ENCODE measurements at regions not wholly inside any gene's neighbourhood (a gene's known extent, or its start where the extent isn't known, plus 50 kb on each side); places are given as distances from the start of the nearest gene placed in this dataset.

GRCh38 chr3:174618368-174619080 is 240.6 kb upstream of the NAALADL2 start:
- no peaks in the 10 kb centered on the region for H4K20me1 ChIP-seq (ENCODE audit: control insufficient read depth, extremely low read depth, insufficient read depth, low read length)
- no peak overlapping the region for H3K4me2 ChIP-seq (ENCODE audit: extremely low read depth, insufficient read depth, low read length)
- no peaks in the 10 kb centered on the region for H3K36me3 ChIP-seq (ENCODE audit: control insufficient read depth, insufficient read depth, low read length)
- no peak overlapping the region for H3K9ac ChIP-seq (ENCODE audit: insufficient read depth, low read length)
- H2AFZ ChIP-seq (ENCODE audit: low read length) = no peak overlapping the region
- TF ChIP-seq EZH2 (IDR thresholded peaks at IDR 0.05; ENCODE audit: low read length, missing control alignments) = no peak
- no peak for TF ChIP-seq CTCF (conservative IDR thresholded peaks at IDR 0.05 in 1 of 2, IDR thresholded peaks at IDR 0.05 in 1 of 2; ENCODE audit: low read depth in 1 of 2, low read length in 2 of 2)
- H3K79me2 ChIP-seq (ENCODE audit: control insufficient read depth, insufficient read depth, low read length) = no peaks in the 10 kb centered on the region
- no peaks in the 10 kb centered on the region for H3K9me3 ChIP-seq (ENCODE audit: control insufficient read depth, insufficient read depth, low read depth, low read length)
- no peak overlapping the region for H3K27ac ChIP-seq (ENCODE audit: insufficient read depth, low read length)
- no peak for DNase-seq (ENCODE audit: low read depth in 2 of 2)
- H3K4me1 ChIP-seq (ENCODE audit: control insufficient read depth, extremely low read depth, insufficient read depth, low read length) = no peaks in the 10 kb centered on the region
- no peaks in the 10 kb centered on the region for H3K27me3 ChIP-seq (ENCODE audit: control insufficient read depth, insufficient read depth, low read length)
- H3K4me3 ChIP-seq (replicated peaks in 1 of 4; ENCODE audit: control extremely low read depth in 1 of 4, insufficient read depth in 1 of 4, low read depth in 3 of 4, low read length in 4 of 4) = no peak overlapping the region

GRCh38 chr3:174619239-174619638 is 239.9 kb upstream of the NAALADL2 start:
- Histone ChIP-seq H3K36me3 (ENCODE audit: control insufficient read depth, insufficient read depth, low read length) (no peaks in the 10 kb centered on the region), H3K27ac (ENCODE audit: insufficient read depth, low read length) (no peak overlapping the region), H4K20me1 (ENCODE audit: control insufficient read depth, extremely low read depth, insufficient read depth, low read length) (no peaks in the 10 kb centered on the region), H3K4me2 (ENCODE audit: extremely low read depth, insufficient read depth, low read length) (no peak overlapping the region), H3K9me3 (ENCODE audit: control insufficient read depth, insufficient read depth, low read depth, low read length) (no peaks in the 10 kb centered on the region), H3K4me3 (replicated peaks in 1 of 4; ENCODE audit: control extremely low read depth in 1 of 4, insufficient read depth in 1 of 4, low read depth in 3 of 4, low read length in 4 of 4) (no peak overlapping the region), H3K9ac (ENCODE audit: insufficient read depth, low read length) (no peak overlapping the region), H2AFZ (ENCODE audit: low read length) (no peak overlapping the region), H3K27me3 (ENCODE audit: control insufficient read depth, insufficient read depth, low read length) (no peaks in the 10 kb centered on the region), H3K4me1 (ENCODE audit: control insufficient read depth, extremely low read depth, insufficient read depth, low read length) (no peaks in the 10 kb centered on the region), H3K79me2 (ENCODE audit: control insufficient read depth, insufficient read depth, low read length) (no peaks in the 10 kb centered on the region)
- no peak for DNase-seq (ENCODE audit: low read depth in 2 of 2)
- TF ChIP-seq EZH2 (IDR thresholded peaks at IDR 0.05; ENCODE audit: low read length, missing control alignments) (no peak), CTCF (conservative IDR thresholded peaks at IDR 0.05 in 1 of 2, IDR thresholded peaks at IDR 0.05 in 1 of 2; ENCODE audit: low read depth in 1 of 2, low read length in 2 of 2) (no peak)

- no peaks in the 10 kb centered on the region for H3K36me3 ChIP-seq (ENCODE audit: control insufficient read depth, insufficient read depth, low read length)
- no peaks in the 10 kb centered on the region for H3K9me3 ChIP-seq (ENCODE audit: control insufficient read depth, insufficient read depth, low read depth, low read length)
- H3K27ac ChIP-seq (ENCODE audit: insufficient read depth, low read length) = no peak overlapping the region
- H3K4me1 ChIP-seq (ENCODE audit: control insufficient read depth, extremely low read depth, insufficient read depth, low read length) = no peaks in the 10 kb centered on the region
- H3K4me2 ChIP-seq (ENCODE audit: extremely low read depth, insufficient read depth, low read length) = no peak overlapping the region
- no peak overlapping the region for H2AFZ ChIP-seq (ENCODE audit: low read length)
- H3K27me3 ChIP-seq (ENCODE audit: control insufficient read depth, insufficient read depth, low read length) = no peaks in the 10 kb centered on the region
- no peaks in the 10 kb centered on the region for H4K20me1 ChIP-seq (ENCODE audit: control insufficient read depth, extremely low read depth, insufficient read depth, low read length)
- no peak overlapping the region for H3K9ac ChIP-seq (ENCODE audit: insufficient read depth, low read length)
- peak; percentile 15 to 44 for DNase-seq (ENCODE audit: low read depth in 2 of 2)
- no peaks in the 10 kb centered on the region for H3K79me2 ChIP-seq (ENCODE audit: control insufficient read depth, insufficient read depth, low read length)
- TF ChIP-seq CTCF (conservative IDR thresholded peaks at IDR 0.05 in 1 of 2, IDR thresholded peaks at IDR 0.05 in 1 of 2; ENCODE audit: low read depth in 1 of 2, low read length in 2 of 2) (peak in 1 of 2 donors; percentile 34), EZH2 (IDR thresholded peaks at IDR 0.05; ENCODE audit: low read length, missing control alignments) (no peak)
- H3K4me3 ChIP-seq (replicated peaks in 1 of 4; ENCODE audit: control extremely low read depth in 1 of 4, insufficient read depth in 1 of 4, low read depth in 3 of 4, low read length in 4 of 4) = no peak overlapping the region
Measured at GRCh38 chr3:174620138-174620537, 239.0 kb upstream of the NAALADL2 start.

Measured in fibroblast of lung (primary cell).